ENCODE measurements at regions not wholly inside any gene's neighbourhood (a gene's known extent, or its start where the extent isn't known, plus 50 kb on each side); places are given as distances from the start of the nearest gene placed in this dataset.
A peak's percentile ranks its signal among the peaks of the same experiment; 100 is the strongest.

DNA sequence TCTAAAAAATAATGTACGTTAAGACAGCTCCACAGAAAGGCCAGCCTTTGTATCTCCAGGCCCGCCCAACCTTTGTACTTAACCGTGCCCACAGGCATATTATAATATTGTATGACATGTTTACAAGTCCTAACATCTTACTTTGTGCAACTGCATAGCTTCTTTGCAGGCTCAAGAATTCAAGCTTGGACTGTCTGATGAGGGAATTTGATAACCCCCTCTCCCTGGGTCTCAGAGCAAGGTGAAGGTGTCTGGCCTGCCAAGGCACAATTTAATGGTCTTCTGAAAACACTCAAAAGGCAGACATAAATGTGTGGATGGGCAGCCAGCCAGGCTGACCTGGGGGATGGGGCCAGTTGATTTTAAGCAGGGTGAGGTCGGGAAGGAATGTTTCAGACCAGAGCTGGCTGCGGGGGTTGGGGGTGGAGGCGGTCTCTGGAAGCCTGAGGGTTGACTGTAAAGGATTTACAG lies 732.7 kb upstream of the FANCL start:
- ATAC-seq (no peak), DNase-seq (no peak)
- intact Hi-C loops (cut with micrococcal nuclease), result no loop called here

DNA sequence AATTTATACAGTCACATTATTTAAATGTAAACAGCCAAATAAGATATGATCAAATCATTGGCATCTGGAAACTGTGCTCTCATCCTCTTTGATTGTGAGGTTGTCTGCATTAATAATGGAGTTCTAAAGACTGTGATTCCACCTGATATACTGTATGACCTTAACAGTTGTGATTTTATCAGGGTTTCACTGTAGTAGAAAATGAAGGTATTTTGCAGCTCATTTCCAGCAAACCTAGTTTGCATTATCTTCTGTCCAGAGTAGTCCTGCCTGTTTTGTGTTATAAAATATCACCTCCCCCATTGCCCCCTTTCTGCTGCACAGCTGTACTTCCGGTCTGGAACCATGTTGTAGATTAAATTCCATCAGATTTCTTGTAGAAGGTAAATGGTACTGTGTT lies 731.6 kb upstream of the FANCL start:
- ATAC-seq (no peak), DNase-seq (no peak)
- intact Hi-C loops (cut with micrococcal nuclease), result no loop called here

DNA sequence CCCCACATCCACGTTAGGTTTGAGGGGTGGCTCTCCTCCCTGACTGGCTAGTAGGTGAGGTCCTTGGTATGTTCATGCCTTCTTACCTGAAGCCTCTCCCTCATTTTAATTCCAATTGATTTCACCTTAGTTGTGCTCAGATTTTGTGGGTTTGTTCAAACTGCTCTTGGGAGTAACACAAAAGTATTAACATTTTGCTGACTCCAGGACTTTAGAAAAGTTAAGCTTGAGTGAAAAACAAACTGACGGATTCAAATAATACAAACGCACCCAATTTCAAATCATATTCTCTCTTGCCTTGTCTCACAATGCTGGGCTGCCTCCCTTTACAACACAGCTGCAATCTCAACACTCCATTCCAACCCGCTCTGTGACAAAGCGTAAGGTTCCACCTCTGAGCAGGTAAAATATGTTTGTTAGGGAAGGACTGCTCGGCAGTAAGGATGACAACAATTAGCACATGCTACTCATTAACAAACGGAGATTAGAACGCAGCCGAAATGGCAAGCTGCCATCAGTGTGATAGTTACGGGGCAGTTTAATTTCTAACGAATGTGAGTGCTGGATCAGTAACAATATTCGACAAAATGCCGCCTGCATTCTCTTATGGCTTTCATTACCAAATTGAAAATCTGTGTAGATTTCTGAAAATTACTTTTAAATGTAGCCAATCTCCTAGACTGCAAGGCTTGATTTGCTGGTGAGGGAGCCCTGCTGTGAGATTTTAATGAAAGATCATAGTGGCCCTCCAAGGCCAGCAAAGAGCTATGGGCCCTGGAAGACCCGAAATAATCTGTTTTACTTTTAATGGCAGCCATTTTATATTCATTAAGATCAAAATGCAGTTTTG lies 730.6 kb upstream of the FANCL start:
- intact Hi-C loops (cut with micrococcal nuclease), result no loop called here
- no peak for DNase-seq
- ATAC-seq, result no peak

DNA sequence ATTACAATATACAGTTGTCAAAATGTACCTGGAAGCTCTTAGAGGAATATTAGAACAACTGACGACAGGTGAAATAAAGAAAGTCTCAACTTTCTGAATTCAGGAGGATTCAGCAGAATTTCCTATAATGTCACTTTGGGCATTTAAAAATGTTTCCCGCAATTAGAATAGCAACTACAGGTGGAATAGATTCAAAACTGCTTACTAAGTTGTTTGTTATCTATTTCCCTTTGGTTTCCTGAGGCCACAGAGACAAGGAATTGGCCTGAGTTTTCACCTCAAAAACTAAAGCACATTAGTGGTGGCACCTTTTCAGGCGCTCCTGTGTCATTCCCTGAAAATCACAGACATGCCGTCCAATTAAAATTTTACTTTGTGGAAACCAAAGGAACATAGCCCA lies 729.2 kb upstream of the FANCL start:
- ATAC-seq, result no peak
- intact Hi-C loops (cut with micrococcal nuclease), result no loop called here
- DNase-seq, result no peak

DNA sequence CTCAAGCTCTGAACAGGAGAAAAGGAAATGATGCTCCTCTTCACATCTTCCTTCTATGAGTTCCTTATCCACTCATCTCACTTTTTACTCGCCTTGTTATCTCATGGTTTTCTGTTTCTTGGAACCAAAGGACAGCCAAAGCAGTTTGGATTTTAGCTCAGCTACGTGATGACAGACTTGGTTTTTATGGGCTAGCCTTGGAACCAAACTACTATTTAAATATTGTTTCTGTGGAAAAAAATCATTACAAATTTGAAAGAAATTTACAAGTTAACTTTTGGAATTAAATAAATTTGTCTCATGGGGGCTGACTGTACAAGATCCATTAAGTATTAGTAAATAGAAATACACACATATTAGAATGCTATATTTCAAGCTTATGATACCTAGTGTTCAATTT lies 727.8 kb upstream of the FANCL start:
- DNase-seq (no peak), ATAC-seq (no peak)
- intact Hi-C loops (cut with micrococcal nuclease), result no loop called here

DNA sequence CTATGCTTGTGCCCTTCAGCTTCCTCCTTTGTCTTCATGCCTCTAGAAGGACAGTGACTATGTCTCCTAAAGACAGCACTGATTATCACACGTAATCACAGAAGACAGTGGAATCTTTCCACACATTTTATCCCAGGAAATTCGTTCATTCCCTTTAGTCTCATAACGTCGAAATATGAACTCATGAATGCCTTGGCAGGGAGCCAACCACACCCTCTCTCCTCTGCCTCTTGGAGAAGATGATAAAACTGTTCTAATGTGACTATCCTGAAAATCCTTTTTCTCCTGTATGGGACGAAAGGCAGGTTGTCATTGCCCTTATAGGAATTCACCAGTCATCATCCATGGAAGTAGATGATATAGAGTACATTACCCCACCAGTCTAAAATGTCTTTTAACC lies 726.6 kb upstream of the FANCL start:
- DNase-seq (peak; percentile 30), ATAC-seq (no peak)
- intact Hi-C loops (cut with micrococcal nuclease), result no loop called here

DNA sequence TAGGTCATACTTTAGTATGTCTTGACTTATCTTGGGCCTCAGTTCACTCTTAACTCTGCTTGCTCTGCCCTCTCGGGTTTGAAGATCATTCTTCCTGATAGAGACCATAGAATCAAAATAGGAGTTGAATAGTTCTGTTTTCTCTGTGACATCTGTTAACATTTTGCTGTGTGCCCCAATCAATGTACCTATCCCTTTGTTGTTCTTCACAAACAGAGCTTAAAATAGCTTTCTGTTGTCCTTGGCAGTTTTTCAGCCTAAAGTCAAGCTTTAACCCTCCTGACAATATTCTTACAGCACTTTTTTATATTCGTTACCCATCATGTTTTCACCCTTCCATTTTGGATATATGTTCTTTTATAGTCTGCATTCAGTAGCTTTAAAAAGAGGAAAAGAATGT lies 724.5 kb upstream of the FANCL start:
- DNase-seq (no peak), ATAC-seq (no peak)
- intact Hi-C loops (cut with micrococcal nuclease), result no loop called here

DNA sequence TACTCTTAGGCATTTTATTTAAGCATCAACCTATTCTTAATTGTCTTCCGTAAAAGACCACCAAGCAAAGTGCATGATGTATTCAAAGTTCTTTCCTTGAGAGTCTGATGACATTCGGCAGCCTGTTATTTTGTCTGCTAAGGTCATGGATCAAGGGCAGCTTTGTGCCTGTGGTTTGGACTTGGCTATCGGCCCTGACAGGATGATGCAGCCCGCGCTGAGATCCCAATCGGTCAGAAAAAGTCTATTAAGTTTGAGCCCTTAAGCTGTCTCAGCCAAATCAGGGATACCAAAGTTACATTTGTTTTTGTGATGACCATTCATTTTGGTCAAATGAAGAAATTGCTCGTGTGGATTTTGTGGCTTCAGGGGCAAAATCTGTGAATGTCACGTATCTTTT lies 718.9 kb upstream of the FANCL start:
- DNase-seq, result no peak
- ATAC-seq, result no peak
- intact Hi-C loops (cut with micrococcal nuclease), result no loop called here

DNA sequence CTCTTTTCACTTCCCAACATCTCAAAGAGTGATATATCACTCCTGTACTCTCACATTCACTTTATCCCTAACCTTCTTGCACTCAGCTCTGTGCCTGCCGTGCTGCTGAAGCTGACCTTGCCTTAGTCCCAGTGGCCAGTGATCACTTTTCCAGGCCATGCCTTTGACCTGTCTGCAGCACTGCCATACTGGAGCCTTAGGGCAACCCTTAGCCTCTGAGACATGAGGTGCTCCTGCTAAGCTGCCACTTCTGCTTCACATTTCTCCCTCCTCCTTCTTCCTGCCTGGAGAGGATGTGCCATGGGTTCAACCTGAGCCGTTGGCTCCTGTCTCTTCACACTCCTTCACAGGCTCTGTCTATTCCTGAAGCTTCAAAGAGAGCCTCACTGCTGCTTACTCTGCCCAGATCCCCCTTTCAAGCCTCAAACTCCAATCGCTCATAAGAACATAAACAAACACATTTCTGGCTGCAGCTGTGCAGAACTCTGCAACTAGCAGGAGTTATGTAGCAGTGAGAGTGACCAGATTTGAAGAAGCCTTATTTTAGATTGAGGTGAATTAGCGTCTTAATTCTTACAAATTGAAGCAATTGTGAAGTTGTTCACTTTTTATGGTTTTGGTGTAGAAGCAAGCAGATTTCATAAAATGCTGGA lies 716.2 kb upstream of the FANCL start:
- no peak for ATAC-seq
- intact Hi-C loops (cut with micrococcal nuclease), result no loop called here

DNA sequence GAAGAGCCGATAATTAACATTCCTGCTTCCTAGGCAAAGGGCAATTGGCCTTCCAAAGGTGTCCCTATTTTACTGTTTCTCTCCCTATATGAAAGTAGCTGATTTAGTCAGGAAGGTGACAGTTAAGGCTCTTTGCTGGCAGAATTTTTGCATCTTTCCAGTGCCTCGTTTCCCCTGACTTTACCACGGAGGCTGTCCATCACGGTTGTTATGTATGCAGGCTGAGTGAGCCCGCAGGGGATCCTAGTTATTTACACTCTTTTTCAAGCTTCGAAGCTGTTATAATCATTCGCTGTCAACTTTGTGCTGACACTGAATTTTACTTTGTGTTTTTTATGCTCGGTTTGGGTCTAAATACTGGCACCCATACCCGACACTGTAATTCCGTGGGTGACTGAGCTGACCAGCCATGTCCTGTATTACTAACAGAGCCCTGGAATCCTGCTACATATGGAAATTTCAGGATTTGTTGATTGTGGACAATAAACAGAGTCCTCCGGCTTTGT lies 713.8 kb upstream of the FANCL start:
- intact Hi-C loops (cut with micrococcal nuclease), result no loop called here
- no peak for ATAC-seq
- DNase-seq, result no peak

More for the DNA sequence above, 716.2 kb upstream of the FANCL start:
- no peak for DNase-seq

DNA sequence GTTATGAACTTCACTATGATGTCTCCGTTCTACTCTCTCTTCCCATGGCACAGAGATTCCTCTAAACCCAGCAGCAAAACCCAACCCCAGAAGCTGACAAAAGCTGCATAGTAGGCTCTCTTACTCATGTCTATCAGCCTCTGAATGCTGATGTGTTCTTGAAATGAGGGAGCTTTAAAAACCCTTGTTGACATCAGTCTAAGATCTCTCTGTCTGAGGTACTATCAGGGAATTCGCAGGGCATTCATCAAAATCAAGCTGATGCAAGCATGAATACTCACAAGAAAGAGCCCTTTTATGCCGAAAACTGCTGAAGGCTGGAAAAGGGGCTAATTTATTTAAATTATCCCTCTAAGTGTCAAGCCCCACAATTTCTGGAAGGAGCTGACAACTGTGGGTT lies 710.6 kb upstream of the FANCL start:
- DNase-seq (no peak), ATAC-seq (no peak)
- intact Hi-C loops (cut with micrococcal nuclease), result no loop called here

DNA sequence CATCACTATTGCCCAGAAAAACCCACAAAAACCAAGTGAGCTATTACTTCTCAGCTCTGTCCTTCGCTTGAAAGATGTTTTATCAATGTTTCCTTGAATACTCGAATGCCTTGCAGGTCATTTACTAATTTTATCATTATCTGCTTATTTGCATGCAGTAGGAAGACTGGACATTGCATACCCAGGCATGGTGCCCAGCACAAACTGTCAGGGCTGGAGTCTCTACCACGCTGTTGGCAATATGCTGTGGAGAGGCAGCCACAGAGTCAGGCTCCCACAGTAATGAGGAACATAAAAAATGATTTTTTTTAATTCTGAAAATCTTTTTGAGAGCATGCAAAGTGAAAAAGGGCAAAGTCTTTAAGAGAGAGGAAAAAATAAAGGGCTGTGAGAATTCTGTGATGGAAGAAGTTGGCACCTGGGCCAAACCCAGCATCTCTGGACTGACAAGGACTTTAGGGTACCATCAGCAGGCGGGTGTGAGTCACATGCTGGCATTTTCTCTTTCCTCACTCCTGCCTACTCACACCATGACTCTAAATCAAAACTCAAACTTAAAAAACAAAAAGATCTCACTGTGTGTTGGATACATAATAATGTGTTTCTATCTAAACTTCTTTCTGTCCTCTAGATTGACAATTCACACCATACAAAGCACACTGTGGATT lies 709.8 kb upstream of the FANCL start:
- DNase-seq (peak; percentile 63), ATAC-seq (peak; percentile 99)
- intact Hi-C loops (cut with micrococcal nuclease), result no loop called here

DNA sequence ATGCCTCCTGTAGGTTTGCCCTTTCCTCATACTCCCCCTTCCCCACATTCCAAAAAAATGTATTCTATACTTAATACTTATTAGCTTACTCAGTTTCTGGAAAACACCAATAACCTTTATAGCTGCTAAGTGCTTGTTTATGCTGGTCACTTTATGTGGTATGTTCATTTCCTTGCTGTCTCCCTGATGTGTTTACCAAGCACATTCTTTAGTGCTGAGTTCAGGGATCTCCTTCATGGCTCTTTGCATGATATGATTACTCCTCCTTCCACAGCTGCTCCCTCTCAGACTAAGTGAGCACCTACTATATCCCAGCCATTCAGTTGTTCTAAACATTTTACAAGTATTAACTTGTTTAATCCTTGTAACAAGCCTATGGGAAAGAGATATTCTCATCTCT lies 698.3 kb upstream of the FANCL start:
- intact Hi-C loops (cut with micrococcal nuclease), result no loop called here
- DNase-seq (no peak), ATAC-seq (no peak)

DNA sequence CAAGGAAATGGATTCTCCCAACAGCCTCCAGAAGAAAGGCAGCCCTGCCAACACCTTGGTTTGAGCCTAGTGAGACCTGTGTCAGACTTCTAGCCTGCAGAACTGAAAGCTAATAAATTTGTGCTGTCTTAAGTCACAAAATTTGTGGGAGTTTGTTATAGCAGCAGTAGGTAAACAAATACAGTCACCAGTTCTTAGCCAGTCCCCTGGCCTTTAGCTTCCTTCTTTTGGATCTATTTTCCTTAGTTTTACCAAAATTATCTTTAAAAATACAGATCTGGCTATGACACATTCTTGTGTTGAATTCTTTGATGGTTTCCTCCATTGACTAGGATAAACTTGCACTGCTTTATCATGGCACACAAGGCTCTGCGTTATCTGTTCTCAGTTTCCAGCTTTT lies 697.9 kb upstream of the FANCL start:
- DNase-seq (no peak), ATAC-seq (no peak)
- intact Hi-C loops (cut with micrococcal nuclease), result no loop called here

DNA sequence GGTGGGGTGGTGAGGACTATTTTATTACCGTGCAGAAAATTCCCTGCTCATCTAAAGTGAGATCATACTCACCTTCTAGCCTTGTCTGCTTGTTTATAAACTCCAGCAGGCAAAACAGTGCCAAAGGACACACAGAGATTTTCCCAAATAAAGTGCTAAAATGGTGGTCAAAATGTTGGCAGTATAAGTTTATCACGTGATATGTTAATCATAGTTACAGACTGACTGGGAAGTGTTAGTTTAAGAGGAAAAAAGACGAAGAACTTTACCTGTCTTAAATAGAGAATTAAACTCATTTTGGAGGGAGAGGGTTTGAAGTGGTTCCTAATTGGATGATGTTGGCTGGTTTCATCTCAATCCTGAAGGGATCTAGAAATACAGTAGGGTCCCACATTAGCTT lies 691.7 kb upstream of the FANCL start:
- intact Hi-C loops (cut with micrococcal nuclease), result no loop called here
- DNase-seq, result no peak

DNA sequence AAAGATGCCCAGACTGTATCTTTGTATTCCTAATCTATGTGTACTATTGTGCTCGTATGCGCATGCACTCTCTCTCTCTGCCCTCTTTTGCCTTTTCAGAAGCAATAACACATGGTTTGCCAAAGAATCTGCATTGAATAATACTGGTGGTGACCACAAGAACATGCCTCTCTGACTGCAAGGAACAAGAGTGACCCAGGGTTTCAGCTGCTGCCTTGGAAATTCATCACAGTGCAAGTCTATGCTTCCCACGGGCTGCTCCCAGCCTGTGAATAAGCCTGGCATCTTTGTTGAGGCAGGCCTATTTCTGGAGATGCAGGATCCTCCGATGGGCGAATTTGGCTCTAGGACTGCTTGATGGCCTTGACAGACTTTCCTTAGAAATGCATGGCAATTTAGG lies 689.4 kb upstream of the FANCL start:
- no peak for DNase-seq
- intact Hi-C loops (cut with micrococcal nuclease), result no loop called here
- ATAC-seq, result no peak

More for the DNA sequence above, 691.7 kb upstream of the FANCL start:
- no peak for ATAC-seq

DNA sequence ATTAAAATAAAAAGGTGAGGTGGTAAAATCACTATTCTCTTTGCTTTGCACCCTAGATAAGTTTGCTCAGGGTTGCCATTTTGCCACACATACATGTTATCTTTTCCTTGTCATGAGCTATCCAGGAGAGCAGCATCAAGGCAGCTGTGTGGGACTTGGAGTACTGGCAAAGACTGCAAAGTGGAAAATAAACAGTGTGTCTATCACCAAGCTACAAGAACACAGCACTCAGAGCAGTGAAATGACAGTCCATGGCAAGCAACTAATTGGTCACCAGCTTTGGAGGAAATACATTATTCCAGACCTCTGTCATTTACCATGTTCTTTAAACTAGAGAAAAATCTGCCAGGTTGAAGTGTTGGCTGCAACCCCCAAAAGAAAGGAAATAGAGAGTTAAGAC lies 687.8 kb upstream of the FANCL start:
- ATAC-seq (peak; percentile 98), DNase-seq (no peak)
- intact Hi-C loops (cut with micrococcal nuclease), result no loop called here

DNA sequence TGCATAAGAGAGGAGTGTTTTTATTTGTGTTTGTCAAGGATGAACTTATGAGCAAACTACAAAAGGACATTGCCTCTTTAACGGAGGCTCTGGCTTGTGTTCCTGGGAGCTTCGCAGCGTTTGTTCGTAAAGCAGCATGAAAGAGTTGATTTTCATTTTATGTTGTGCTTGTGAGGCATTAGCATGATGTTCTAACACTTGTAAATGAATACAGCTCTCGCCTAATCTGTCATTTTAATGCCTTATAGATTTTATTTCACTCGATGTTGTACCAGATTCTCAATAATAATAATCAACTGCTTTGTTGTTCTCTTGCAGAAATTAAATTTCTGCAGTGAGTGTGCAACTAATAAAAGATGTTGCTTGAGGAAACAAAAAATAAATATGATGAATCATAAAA lies 687.3 kb upstream of the FANCL start:
- ATAC-seq (no peak), DNase-seq (no peak)
- intact Hi-C loops (cut with micrococcal nuclease), result no loop called here

DNA sequence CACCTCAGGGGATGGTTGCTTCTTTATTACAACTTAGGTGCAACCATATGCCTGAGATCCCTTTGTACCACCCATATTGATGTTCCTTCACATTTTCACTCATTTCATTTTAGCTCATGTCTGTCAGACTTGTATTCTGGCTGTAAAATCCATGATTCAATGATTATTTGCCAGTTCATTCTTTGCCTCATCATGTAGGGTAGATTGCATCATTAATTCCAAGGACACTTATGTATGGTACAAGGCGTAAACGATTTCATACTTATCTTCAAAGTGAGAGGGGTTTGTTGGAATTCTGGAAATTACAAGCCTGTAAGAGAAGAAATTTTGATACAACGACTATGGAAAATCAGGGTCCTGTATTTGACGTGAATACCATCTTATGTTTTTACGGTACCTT lies 685.0 kb upstream of the FANCL start:
- no peak for ATAC-seq
- no peak for DNase-seq
- intact Hi-C loops (cut with micrococcal nuclease), result no loop called here

DNA sequence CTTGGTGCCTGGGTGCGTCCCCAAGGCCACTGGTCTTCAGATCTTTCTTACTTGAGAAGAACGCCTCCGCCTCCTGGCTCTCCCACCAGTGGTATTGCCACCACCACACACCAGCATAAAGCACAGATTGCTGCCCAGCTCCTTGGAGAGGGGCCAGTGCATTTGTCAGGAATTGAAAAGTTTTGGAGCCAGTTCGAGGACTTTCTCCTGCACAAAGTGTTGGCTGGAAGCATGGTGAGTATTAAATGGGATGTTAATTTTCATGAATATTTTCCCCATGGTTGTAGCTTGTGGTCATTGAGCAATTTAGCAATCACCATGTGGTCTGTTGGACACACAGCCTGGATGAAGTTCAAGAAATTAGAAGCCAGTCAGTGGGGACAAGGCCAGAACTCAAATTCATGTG lies 684.6 kb upstream of the FANCL start:
- peak; percentile 28 for DNase-seq
- ATAC-seq, result peak; percentile 52
- intact Hi-C loops (cut with micrococcal nuclease), result no loop called here
